Omental fat pad (tissue), 3 donors: ENCODE measurements at regions not wholly inside any gene's neighbourhood (a gene's known extent, or its start where the extent isn't known, plus 50 kb on each side); places are given as distances from the start of the nearest gene placed in this dataset.
A peak's percentile ranks its signal among the peaks of the same experiment; 100 is the strongest.

ENCODE experiments used
- ATAC-seq: fragments of 150-250 bp; one replicate; pipeline ENCODE4 v1.9.1; 2016; ENCODE audit warnings: mild to moderate bottlenecking, moderate library complexity; ENCODE audit not compliant: low FRiP score
- DNase-seq: peaks from one replicate; pipeline ENCODE4 v3.0.0-alpha.2; 2019; ENCODE audit warnings: low spot score
- TF ChIP-seq, protein P1 (sequence below), 3 donors: fragments of 450-650 bp; IDR thresholded peaks; one replicate each; pipeline ENCODE4 v1.5.1; 2016 to 2017; ENCODE audit warnings: antibody characterized with exemption in 3 of 3, mild to moderate bottlenecking in 3 of 3, moderate library complexity in 2 of 3

- TF ChIP-seq, protein P1, sequence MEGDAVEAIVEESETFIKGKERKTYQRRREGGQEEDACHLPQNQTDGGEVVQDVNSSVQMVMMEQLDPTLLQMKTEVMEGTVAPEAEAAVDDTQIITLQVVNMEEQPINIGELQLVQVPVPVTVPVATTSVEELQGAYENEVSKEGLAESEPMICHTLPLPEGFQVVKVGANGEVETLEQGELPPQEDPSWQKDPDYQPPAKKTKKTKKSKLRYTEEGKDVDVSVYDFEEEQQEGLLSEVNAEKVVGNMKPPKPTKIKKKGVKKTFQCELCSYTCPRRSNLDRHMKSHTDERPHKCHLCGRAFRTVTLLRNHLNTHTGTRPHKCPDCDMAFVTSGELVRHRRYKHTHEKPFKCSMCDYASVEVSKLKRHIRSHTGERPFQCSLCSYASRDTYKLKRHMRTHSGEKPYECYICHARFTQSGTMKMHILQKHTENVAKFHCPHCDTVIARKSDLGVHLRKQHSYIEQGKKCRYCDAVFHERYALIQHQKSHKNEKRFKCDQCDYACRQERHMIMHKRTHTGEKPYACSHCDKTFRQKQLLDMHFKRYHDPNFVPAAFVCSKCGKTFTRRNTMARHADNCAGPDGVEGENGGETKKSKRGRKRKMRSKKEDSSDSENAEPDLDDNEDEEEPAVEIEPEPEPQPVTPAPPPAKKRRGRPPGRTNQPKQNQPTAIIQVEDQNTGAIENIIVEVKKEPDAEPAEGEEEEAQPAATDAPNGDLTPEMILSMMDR (IDR thresholded peaks at IDR 0.05): no peak
- ATAC-seq: no peak
- DNase-seq: no peak
Measured at GRCh38 chr3:31164381-31164780, 269.9 kb upstream of the GADL1 start.

DNA sequence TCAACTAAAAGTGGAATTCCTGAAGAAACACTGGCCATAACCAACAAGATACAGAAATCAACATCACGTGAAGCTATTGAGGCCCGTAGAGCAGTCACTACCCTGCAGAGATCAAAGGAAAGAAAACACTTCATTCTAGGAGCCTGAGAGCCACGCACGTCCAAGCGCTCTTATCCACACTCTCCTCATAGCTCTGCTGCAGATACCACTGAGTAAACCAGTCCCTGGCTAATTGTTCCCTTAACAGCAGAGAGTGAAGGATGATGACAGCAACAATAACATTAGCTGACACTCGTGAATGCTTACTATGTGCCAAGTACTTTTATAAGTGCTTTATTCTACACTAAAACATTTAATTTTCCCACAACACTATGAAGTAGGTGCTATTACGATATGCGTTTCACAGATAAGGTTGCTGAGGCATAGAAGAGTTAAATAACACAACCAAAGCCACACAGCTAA is 271.0 kb upstream of the GADL1 start:
- DNase-seq (no peak), ATAC-seq (no peak)
- TF ChIP-seq, protein P1 (IDR thresholded peaks at IDR 0.05): no peak

- DNase-seq (no peak), ATAC-seq (peak; percentile 44)
- TF ChIP-seq, protein P1 (IDR thresholded peaks at IDR 0.05): no peak
Measured at GRCh38 chr3:31166249-31166885, 271.9 kb upstream of the GADL1 start.

DNA sequence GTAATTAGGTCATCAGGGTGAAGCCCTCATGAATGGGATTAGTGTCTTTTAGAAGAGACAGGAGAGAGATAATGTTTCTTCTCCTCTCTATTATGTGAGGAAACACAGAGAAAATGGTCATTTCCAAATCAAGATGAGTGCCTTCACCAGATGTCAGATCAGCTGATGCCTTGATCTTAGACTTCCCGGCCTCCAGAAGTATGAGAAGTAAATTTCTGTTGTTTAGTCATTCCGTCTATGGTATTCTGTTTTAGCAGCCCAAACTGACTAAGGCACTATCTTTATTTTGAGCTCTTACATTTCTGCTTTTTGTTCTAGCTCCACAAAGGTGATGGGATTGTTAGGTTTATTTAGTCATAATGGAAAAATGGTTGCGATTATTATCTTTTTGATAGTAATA is 273.2 kb upstream of the GADL1 start:
- DNase-seq (no peak), ATAC-seq (no peak)
- TF ChIP-seq, protein P1 (IDR thresholded peaks at IDR 0.05): no peak

- DNase-seq: no peak
- ATAC-seq: no peak
- TF ChIP-seq, protein P1 (IDR thresholded peaks at IDR 0.05): no peak
Measured at GRCh38 chr3:31170932-31171670, 276.6 kb upstream of the GADL1 start.

GRCh38 chr3:31172336-31172735 is 277.9 kb upstream of the GADL1 start:
- TF ChIP-seq, protein P1 (IDR thresholded peaks at IDR 0.05): no peak
- ATAC-seq: no peak

More at GRCh38 chr3:31172336-31172735, 277.9 kb upstream of the GADL1 start:
- no peak for DNase-seq
